DND-41 (cell line): ENCODE measurements at regions not wholly inside any gene's neighbourhood (a gene's known extent, or its start where the extent isn't known, plus 50 kb on each side); places are given as distances from the start of the nearest gene placed in this dataset.

Experiments used
- ATAC-seq: fragments of 200-7000 bp; cut with Tn5 transposase; 3 replicates; pipeline ENCODE4 v1.9.1; 2021; ENCODE audit warnings: low read depth; ENCODE audit not compliant: insufficient read depth
- DNase-seq: peaks from one replicate; pipeline ENCODE4 v3.0.0-alpha.2; 2020
- H2AFZ ChIP-seq: 2 replicates; pipeline ENCODE4 v1.6.0; 2012; ENCODE audit warnings: low read depth, low read length
- H3K27ac ChIP-seq: 2 replicates; pipeline ENCODE4 v1.5.1; 2012; ENCODE audit warnings: low read length, inconsistent platforms
- H3K27me3 ChIP-seq: fragments of 200-600 bp; sonication (generic); 2 replicates; pipeline ENCODE4 v1.6.0; 2012; ENCODE audit warnings: low read length, mild to moderate bottlenecking, inconsistent platforms; ENCODE audit not compliant: insufficient read depth, poor library complexity
- H3K36me3 ChIP-seq: 2 replicates; pipeline ENCODE4 v1.5.1; 2012; ENCODE audit warnings: low read length, inconsistent platforms; ENCODE audit not compliant: insufficient read depth
- H3K4me1 ChIP-seq: 2 replicates; pipeline ENCODE4 v1.5.1; 2012; ENCODE audit warnings: mild to moderate bottlenecking, low read length; ENCODE audit not compliant: insufficient read depth
- H3K4me2 ChIP-seq: 2 replicates; pipeline ENCODE4 v1.6.0; 2012; ENCODE audit warnings: mild to moderate bottlenecking, moderate library complexity, low read length, inconsistent platforms; ENCODE audit not compliant: insufficient read depth
- H3K4me3 ChIP-seq, 2 experiments: fragments of 200-600 bp in 1 of 2; shearing (Covaris generic) in 1 of 2; 2 replicates each; pipeline ENCODE4 v1.5.1; 2012 to 2016; ENCODE audit warnings: inconsistent platforms in 2 of 2, low read length in 2 of 2, mild to moderate bottlenecking in 2 of 2, low read depth in 1 of 2, moderate library complexity in 1 of 2
- H3K79me2 ChIP-seq: 2 replicates; pipeline ENCODE4 v1.6.0; 2012; ENCODE audit warnings: low read length, inconsistent platforms; ENCODE audit not compliant: insufficient read depth
- H3K9ac ChIP-seq: 2 replicates; pipeline ENCODE4 v1.6.0; 2012; ENCODE audit warnings: low read depth, mild to moderate bottlenecking, inconsistent platforms, low read length, moderate library complexity
- H3K9me3 ChIP-seq: 2 replicates; pipeline ENCODE4 v1.5.1; 2012; ENCODE audit warnings: low read length, moderate library complexity, mild to moderate bottlenecking, inconsistent platforms; ENCODE audit not compliant: insufficient read depth, severe bottlenecking
- H4K20me1 ChIP-seq: 2 replicates; pipeline ENCODE4 v1.6.0; 2012; ENCODE audit warnings: low read length; ENCODE audit not compliant: insufficient read depth
- EZH2 ChIP-seq: IDR thresholded peaks from 3 replicates; pipeline ENCODE4 v1.6.1; 2012; ENCODE audit warnings: borderline replicate concordance, low read depth, mild to moderate bottlenecking, moderate library complexity, low read length, inconsistent platforms; ENCODE audit not compliant: severe bottlenecking
- TF ChIP-seq, protein P1 (sequence below): IDR thresholded peaks from 2 replicates; pipeline ENCODE4 v1.5.1; 2012; ENCODE audit warnings: borderline replicate concordance, low read length, moderate library complexity, mild to moderate bottlenecking; ENCODE audit not compliant: poor library complexity, severe bottlenecking; ENCODE audit errors: extremely low read depth

GRCh38 chr5:53243403-53243802 is 133.8 kb upstream of the MOCS2 start:
- ATAC-seq (no peak), DNase-seq (no peak)
- Histone ChIP-seq H2AFZ (no peak overlapping the region), H3K27me3 (no peaks in the 10 kb centered on the region), H3K9me3 (no peaks in the 10 kb centered on the region), H3K4me3 (no peak overlapping the region), H3K36me3 (no peaks in the 10 kb centered on the region), H3K9ac (no peak overlapping the region), H3K4me2 (no peak overlapping the region), H3K79me2 (no peaks in the 10 kb centered on the region), H4K20me1 (no peaks in the 10 kb centered on the region), H3K27ac (no peak overlapping the region), H3K4me1 (no peaks in the 10 kb centered on the region)
- TF ChIP-seq, protein P1, sequence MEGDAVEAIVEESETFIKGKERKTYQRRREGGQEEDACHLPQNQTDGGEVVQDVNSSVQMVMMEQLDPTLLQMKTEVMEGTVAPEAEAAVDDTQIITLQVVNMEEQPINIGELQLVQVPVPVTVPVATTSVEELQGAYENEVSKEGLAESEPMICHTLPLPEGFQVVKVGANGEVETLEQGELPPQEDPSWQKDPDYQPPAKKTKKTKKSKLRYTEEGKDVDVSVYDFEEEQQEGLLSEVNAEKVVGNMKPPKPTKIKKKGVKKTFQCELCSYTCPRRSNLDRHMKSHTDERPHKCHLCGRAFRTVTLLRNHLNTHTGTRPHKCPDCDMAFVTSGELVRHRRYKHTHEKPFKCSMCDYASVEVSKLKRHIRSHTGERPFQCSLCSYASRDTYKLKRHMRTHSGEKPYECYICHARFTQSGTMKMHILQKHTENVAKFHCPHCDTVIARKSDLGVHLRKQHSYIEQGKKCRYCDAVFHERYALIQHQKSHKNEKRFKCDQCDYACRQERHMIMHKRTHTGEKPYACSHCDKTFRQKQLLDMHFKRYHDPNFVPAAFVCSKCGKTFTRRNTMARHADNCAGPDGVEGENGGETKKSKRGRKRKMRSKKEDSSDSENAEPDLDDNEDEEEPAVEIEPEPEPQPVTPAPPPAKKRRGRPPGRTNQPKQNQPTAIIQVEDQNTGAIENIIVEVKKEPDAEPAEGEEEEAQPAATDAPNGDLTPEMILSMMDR, result peak; percentile 30
- TF ChIP-seq EZH2, result no peak

- Histone ChIP-seq H3K4me3 (no peak overlapping the region), H3K79me2 (no peaks in the 10 kb centered on the region), H3K27me3 (no peaks in the 10 kb centered on the region), H3K36me3 (no peaks in the 10 kb centered on the region), H3K9ac (no peak overlapping the region), H2AFZ (no peak overlapping the region), H3K4me1 (no peaks in the 10 kb centered on the region), H3K9me3 (no peaks in the 10 kb centered on the region), H4K20me1 (no peaks in the 10 kb centered on the region), H3K27ac (no peak overlapping the region), H3K4me2 (no peak overlapping the region)
- ATAC-seq (no peak), DNase-seq (no peak)
- no peak for TF ChIP-seq EZH2
- TF ChIP-seq, protein P1, result no peak
Observed at GRCh38 chr5:53246042-53246836, 136.7 kb upstream of the MOCS2 start.

GRCh38 chr5:53249529-53250200 is 140.1 kb upstream of the MOCS2 start:
- peaks cover 2% of the 10 kb centered on the region for H3K27me3 ChIP-seq
- H2AFZ ChIP-seq, result no peak overlapping the region
- no peak overlapping the region for H3K4me2 ChIP-seq
- TF ChIP-seq, protein P1, result no peak
- TF ChIP-seq EZH2, result no peak
- no peaks in the 10 kb centered on the region for H3K9me3 ChIP-seq
- H3K4me3 ChIP-seq, result no peak overlapping the region
- ATAC-seq, result no peak
- no peaks in the 10 kb centered on the region for H3K36me3 ChIP-seq
- no peak overlapping the region for H3K9ac ChIP-seq
- no peak for DNase-seq
- no peak overlapping the region for H3K27ac ChIP-seq
- no peaks in the 10 kb centered on the region for H3K79me2 ChIP-seq
- H3K4me1 ChIP-seq, result peaks cover 11% of the 10 kb centered on the region
- H4K20me1 ChIP-seq, result no peaks in the 10 kb centered on the region
